HG03354 (cell line): ENCODE measurements at regions not wholly inside any gene's neighbourhood (a gene's known extent, or its start where the extent isn't known, plus 50 kb on each side); places are given as distances from the start of the nearest gene placed in this dataset.

Experiments
- ATAC-seq: cut with Tn5 transposase; IDR thresholded peaks from one replicate; pipeline ENCODE4 v1.9.1; 2021; ENCODE audit warnings: mild to moderate bottlenecking; ENCODE audit not compliant: unreplicated experiment, poor library complexity, severe bottlenecking

DNA sequence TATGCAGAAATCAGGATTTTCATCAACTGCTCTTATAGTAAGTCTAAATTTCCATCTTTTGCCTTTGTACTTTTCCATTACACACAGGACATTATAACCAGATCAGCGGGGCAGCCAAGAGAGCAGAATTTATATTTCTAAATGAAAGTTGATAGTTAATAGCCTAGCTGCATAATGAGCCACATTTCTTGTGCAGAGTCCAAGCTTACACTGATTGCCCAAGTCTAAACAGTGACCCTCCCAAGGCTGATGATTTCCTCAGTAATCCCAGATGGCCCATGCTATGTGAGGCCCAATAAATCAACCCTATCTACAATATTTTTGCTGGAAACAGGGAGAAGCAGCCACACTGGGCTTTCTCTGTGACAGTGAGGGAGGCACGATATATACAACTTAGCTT lies 475.8 kb upstream of the KCNMB2 start:
- ATAC-seq: no peak

DNA sequence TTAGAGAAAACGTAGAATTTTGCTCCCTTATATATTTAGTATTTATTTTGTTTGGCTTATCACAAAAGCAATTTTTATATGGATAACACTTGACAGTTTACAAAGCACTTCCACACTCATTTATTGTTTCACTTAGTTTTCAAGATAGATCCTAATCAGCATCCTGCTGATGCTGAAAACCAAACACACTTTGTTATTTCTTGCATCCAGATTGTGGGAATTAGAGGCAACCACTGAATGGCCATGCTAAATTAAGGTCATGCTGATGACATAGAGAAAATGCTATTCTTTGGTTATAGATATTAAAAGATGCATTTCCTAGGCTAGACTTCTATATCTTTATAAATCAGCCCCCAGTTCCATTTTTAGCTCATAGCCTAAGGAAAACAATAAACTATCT lies 474.1 kb upstream of the KCNMB2 start:
- no peak for ATAC-seq

DNA sequence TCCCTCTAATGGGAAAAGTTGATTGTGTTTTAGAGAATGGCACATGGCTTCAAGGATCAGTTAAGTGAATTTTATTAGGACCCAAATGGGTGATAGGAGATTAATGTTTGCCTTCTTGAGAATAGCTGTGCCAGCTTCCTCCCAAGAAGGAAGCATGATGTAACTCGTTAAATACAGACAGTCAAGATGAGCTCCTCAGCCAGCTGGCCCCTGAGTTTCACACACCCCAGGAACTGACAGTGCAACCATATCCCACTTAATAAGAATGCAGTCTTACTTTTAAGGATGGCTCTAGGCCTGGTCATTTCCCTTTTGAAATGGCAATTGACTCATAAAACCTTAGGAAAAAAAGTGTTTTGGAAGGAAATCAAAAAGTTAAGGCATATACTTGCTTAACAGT lies 472.8 kb upstream of the KCNMB2 start:
- no peak for ATAC-seq

DNA sequence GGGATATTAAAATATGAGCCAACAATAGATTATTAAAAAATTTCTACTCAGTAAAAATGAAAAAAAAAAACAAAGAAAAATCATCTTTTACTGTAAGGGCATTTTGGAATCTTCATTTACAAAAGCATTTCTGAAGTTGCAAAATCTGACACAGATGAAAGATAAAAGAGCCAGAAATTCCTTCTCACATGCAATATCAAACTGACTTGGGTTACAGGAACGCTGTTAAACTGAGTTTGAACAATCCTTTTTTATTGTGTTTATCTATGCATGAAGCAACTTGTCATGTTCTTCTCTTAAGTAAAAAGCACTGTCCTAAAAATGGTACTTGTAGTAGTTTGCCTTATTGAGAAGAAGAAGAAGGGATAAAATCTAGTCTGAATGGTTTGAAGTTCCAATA lies 468.5 kb upstream of the KCNMB2 start:
- no peak for ATAC-seq

DNA sequence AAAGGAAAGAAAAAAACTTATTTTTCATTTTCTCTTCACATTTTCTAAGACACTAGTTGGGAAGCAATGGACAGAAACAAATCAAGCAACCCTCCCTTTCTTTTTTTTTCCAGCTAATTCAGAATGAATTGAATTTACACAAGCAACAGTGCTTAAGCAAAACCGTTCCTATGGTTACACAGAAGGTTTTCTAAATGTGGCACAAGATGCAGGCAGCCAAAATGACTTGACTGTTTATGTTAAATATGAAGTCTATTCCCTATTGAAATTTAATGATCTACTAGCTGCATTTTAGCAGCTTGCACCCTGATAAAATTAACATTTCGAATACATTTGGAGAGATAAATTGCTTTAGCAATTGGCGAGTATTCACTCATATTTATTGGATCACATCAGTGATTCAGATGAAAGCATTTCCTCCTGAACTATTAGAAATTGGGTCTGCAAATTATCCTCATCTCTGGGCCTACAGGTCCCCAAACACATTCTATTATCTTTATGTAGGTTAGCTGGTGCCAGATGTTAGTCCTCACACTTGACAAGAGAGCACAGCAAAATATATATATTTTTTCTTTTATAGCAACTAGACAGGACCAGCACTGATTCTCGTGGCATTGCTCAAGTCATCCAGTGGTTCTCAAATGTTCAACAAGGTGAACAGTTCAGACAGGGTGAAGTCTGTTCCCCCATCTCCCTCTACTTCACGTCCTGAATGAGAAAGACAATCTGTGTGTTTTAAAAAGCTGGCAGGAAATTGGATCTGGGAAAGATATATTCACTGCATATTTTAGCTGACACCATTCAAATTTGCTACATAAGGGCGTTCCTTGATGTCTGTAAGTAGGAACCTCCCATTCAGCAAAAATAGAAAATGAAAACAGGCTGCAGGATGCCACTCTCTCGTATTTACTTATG lies 463.6 kb upstream of the KCNMB2 start:
- ATAC-seq: no peak

DNA sequence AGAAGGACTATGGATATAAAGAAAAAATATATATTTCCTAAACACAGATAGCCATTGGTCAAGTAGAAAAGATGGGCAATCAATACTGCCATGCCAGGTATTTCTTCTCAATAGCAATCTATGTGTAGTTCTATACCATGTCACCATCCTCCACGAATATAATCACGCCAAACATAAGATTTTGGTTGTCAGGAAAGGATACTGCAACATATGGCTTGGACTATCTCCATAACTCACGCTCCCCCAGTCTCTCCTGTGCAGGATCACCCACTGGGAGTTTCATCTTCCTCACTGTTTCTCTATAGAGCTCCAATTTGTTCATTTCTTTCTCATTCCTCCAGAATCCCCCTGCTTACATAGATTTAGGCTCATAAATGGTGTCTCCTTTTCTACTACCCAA lies 462.9 kb upstream of the KCNMB2 start:
- no peak for ATAC-seq

DNA sequence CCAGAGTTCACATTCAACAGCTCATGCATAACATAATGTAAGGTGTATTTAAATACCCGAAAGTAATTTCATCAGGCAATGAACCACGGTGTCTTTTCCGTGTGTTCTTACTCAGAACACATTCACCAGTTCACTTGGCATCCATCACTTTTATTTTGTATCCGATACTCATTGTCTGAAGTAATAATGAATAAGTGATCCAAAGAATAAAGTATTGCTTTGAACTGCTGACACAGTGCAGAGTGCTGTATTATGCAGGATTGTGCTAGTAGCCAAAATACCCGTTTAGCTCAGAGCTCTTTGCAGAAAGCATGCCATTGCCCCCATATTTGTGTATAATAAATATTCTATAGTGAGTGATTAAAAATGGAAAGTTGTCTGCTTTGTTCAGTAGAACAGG lies 460.9 kb upstream of the KCNMB2 start:
- no peak for ATAC-seq

DNA sequence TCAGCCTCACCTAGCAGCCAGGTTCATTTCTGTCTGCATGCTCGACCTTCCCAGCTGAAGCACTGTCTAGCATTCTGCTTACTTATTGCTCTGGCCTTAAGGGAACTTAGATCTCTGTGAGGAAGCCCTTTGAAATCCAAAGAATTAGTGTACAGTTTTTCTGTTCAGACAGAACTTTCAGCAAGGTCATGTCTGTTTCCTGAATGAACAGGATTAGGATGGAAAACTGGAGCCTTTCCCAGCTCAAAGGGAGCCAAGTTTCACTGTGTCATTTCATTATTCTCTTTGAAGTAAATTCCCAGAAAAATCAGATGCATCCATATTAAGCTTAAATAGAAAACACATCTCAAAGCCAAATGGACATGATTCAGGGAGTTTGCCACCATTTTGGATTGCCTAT lies 457.3 kb upstream of the KCNMB2 start:
- no peak for ATAC-seq

DNA sequence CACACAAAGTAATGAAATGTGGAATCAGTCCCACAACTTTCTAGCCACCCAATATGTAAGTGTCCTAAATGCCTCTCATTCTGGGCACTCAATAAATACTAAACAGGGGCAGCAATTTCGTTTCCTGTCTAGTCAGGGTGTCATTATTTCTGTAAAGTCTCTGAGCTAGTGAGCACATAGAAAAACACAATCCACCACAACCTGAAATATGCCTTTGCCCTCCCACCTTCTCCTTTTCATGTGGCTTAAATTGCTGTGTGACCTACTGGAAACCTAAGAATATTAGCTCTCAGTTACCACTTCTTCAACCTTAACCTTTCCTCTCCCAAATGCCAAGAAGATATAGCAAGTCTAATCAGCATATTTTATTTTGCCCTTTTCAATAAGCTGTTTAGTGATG lies 456.3 kb upstream of the KCNMB2 start:
- no peak for ATAC-seq

DNA sequence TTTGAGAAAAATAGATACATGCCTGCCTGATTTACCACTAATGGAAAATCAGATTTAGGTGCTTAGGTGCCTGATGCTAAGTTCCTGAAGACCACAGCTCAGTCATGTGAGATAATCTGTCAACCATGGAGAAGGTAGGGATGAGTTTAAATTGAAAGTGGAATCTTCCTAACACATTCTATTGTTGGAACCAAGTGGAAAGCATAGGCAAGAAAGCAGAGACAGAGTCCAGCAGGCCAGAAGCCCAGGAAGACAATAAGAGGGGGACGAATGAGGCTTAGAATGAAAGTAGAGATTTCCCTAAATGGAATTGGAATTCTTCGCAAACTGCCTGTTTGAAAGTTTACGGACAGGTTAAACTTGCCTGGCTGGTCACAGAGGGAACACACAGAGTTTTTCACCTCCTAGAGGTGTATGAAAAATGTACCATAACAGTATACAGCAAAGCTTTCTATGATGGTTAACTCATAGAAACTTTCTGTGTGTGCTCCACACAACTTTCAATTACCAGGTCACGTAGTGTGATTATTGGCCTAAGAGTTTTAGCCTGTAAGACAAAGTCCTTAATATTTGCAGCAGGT lies 453.8 kb upstream of the KCNMB2 start:
- ATAC-seq: no peak

DNA sequence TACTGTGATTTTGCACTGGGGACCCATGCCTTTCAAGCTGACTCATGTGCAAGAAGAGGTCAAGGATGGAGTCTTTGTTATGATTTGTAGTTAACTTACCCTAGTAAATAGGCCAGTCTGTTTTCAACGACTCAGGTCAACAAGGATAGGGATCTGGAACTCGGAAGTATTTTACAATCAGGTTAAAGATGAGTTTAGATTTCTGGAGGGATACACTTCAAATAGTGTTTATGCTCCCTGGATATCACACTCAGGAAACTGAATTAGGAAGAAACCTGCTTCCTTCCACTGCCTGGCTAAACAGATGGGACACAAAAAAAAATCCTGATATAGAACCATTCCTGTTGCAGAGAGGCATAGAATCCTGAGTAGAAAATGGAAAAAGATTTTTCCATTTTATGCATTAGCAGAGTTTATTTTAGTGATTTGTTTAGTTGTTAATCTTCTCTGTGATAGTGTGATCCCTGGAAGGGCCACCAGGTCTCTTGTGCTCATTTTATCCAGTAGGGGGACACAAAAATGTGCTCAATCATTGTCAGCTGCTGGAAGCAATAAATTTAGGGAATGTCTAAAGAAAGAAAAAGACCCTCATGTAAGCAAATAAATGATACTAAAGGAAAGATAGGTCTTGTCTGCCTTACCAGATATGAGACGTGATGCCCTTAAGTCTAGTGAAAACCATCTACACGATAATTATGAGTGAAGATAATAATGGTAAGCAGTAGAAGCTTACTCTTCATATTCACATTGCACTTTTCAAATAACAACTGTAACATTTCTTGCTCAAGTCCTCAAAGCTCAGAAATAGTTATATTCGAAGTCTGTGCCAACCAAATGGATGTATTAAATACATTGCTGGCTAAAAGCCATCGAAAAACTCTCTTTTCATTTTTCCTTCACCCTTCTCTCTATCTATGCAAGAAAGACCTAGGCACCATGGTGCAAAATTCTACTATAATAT lies 452.1 kb upstream of the KCNMB2 start:
- no peak for ATAC-seq

DNA sequence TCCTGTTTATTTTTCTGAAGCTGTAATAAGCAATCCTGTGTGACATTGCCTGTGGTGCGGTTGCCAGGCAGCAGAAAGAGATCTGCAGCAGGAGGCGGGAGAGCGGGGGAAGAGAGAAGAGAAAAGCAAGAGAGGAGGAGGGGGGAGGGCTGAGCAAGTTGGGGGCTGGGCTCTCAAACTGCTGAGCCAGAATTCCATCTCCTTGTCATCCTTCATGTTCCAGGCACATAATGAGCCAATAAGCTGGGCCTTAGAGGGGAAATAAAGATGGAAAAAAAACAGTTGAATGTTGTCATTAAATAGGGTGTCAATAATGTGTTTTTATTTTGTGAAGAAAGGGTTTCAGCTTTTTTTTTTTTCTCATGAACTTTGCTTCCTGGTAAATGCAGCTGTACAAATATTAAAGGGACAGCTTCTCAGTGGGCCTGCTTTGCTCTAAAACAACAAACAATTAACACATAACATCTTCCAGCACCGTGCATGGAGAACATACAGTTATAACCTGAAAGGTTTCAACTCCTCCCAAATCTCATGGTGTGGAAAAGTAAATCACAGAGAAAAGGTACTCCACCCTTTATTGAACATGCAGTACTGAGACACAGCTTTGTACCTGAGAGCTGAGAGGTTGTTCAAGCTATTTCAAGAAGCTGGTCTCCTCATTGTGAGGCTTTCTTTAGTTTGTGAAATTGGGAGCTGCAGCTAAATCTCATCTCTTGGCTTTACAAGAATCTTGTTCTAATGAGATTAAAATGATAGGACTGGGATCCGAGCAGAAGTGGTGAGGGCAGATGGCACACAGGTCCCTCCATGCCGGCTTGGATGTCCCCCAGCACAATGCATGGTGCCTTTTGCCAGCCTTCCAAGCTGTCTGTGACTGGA lies 451.1 kb upstream of the KCNMB2 start:
- no peak for ATAC-seq

DNA sequence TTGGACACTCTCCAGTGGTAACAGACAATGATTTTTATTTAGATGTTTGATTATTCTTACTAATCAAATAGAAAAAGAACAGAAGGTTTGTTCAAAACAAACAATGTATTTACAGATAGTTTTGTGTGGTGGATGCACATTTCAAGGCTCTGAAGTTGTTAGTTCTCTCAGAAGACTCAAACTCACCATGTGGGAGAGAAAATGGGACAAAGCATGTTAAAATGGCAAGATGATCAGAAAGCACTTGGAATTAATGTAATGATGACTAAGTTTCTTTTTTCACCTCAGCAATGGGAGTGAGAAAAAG lies 450.5 kb upstream of the KCNMB2 start:
- no peak for ATAC-seq

DNA sequence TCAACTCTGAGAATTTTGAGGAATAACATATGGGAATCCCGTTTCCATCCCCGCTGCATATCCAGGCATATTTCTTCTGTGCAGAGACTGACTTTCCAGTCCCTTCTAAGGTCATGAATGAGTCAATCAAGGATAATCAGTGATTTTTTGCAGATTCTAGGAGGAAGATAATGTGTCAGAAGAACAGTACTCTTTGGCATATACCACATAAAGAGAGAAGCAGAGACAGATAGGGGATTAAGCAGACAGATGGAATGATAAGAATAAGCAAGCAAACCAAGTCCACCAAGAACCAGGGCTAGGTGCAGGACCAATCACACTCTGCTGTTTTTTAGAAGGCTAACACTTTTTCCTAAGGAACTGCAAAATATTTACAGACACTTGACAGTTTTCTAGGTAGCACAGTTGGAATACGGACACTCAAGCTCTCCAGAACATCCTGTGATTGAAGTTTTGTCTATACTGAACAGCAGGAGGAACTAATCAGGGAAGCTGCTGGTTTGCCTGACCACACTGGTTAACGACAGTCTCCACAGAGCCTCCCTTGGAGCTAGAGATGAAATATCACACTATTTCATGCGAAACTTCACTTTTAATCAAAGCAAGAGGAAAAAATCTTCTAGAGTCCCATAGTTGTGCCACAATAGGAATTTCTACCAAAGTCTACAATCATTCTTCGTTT lies 450.0 kb upstream of the KCNMB2 start:
- no peak for ATAC-seq

DNA sequence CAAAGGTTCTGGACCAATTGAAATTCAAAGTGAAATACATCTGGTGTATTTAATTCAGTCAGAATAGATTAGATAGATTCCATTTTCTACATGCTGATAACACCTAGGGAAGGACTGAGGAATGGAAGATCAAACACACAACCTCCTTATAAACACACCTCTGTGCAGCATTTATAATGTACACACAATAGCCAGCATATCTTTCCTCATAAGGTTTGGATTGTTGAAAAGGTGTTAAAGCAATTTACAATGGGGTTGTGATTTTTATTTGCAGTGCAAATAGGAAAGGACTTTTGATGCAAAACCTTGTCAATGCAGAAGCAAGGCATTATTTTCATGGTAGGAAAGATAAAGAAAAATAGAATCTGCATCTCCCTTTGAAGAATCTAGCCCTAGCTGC lies 448.9 kb upstream of the KCNMB2 start:
- no peak for ATAC-seq

DNA sequence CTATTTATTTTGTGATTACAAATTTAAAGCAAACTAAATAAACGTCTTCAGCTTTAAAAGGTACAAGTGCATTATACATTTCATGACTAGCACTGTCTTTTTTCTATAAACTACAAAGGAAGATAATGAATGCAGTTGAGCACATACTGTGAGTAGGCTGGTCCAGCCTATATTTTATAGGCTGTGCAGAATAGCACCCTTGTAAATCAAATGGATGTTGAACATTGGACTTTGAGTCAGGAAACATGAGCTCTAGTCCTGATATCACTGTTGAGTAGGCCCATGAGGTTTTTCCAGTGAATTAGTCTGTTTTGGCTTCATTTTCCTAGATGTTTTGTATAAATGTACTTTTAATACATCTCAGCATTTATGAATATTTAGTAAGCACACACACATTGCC lies 447.3 kb upstream of the KCNMB2 start:
- no peak for ATAC-seq

DNA sequence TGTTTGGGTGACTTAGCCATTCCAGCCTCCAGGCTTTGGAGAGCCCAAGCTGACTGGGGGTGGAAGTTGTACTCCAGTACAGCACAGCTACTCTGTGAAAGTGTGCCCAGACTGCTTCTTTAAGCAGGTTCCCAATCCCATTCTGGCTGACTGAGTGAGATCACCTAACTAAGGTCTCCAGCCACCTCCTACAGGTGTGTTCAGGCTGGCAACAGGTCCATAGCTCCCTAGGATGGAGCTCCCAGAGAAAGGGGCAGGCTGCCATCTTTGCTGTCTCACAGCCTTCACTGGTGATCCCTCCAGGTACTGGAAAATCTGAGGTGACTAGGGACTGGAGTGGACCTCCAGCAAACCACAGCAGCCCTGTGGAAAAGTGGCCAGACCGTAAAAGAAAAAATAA lies 445.3 kb upstream of the KCNMB2 start:
- ATAC-seq: no peak

DNA sequence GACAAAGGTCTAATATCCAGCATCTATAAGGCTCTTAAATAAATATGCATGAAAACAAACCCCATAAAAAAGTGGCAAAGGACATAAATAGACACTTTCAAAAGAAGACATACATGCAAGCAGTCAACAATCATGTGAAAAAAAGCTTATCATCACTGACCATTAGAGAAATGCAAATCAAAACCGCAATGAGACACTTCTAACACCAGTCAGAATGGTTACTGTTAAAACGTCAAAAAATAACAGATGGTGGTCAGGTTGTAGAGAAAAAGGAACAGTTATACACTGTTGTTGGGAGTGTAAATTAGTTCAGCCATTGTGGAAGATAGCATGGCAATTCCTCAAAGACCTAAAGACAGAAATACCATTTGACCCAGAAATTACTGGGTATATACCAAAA lies 440.7 kb upstream of the KCNMB2 start:
- ATAC-seq: no peak

DNA sequence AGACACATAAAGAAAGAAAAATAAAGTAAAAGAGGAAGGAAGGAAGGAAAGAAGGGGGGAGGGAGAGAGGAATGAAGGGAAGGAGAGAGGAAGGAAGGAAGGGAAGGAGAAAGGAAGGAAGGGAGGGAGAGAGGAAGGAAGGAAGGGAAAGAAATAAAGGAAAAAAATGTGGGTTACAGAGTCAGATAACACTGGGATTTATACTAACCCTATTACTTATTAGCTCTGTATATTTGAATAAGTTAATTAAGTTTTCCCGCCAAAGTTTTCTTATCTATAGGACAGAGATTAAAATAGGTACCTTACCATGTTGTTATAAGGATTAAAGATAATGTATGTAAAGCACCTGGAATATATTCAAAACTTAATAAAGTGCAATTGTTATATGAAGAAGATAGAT lies 439.3 kb upstream of the KCNMB2 start:
- ATAC-seq: no peak
